ENCODE measurements at regions not wholly inside any gene's neighbourhood (a gene's known extent, or its start where the extent isn't known, plus 50 kb on each side); places are given as distances from the start of the nearest gene placed in this dataset.

- TF ChIP-seq CTCF (IDR thresholded peaks at IDR 0.05) (no peak), POLR2AphosphoS5 (IDR thresholded peaks at IDR 0.05; ENCODE audit: low read depth, low read length) (no peak), REST (IDR thresholded peaks at IDR 0.05; ENCODE audit: insufficient read depth in 1 of 2, low read depth in 2 of 2, low read length in 1 of 2) (no peak), TCF7L2 (IDR thresholded peaks at IDR 0.05; ENCODE audit: low read depth, low read length) (no peak), SIN3A (IDR thresholded peaks at IDR 0.05; ENCODE audit: borderline replicate concordance, insufficient read depth, low read depth, low read length) (no peak)
These were observed 178.1 kb downstream of the TMEM161B start for GRCh38 chr5:88090506-88090905.

All from Panc1 (cell line).